Adipocyte (in vitro differentiated cells): ENCODE measurements at regions not wholly inside any gene's neighbourhood (a gene's known extent, or its start where the extent isn't known, plus 50 kb on each side); places are given as distances from the start of the nearest gene placed in this dataset.
"Not testable (repeated sequence)": the region's sequence is repeated elsewhere in the genome, so short reads cannot be mapped to it uniquely, and the experiment has no call there.

ENCODE experiments used
- DNase-seq: peaks from one replicate; pipeline ENCODE4 v3.0.0-alpha.2; 2015; ENCODE audit warnings: low read depth
- H3K27me3 ChIP-seq: replicated peaks from 2 replicates; pipeline ENCODE4 v1.7.0; 2013; ENCODE audit warnings: mild to moderate bottlenecking, low read length, moderate library complexity; ENCODE audit not compliant: control insufficient read depth, insufficient read depth
- H3K36me3 ChIP-seq: 2 replicates; pipeline ENCODE4 v1.7.0; 2013; ENCODE audit warnings: low read length, mild to moderate bottlenecking, moderate library complexity; ENCODE audit not compliant: control insufficient read depth, insufficient read depth, severe bottlenecking
- H3K4me1 ChIP-seq: 2 replicates; pipeline ENCODE4 v1.7.0; 2013; ENCODE audit warnings: mild to moderate bottlenecking, low read length, moderate library complexity; ENCODE audit not compliant: control insufficient read depth, insufficient read depth
- H3K4me3 ChIP-seq: 2 replicates; pipeline ENCODE4 v1.7.0; 2013; ENCODE audit warnings: mild to moderate bottlenecking, low read length, moderate library complexity
- H3K9ac ChIP-seq: 2 replicates; pipeline ENCODE4 v1.7.0; 2013; ENCODE audit warnings: mild to moderate bottlenecking, low read length, moderate library complexity
- H3K9me3 ChIP-seq: 2 replicates; pipeline ENCODE4 v1.7.0; 2013; ENCODE audit warnings: mild to moderate bottlenecking, low read length, moderate library complexity; ENCODE audit not compliant: control insufficient read depth

DNA sequence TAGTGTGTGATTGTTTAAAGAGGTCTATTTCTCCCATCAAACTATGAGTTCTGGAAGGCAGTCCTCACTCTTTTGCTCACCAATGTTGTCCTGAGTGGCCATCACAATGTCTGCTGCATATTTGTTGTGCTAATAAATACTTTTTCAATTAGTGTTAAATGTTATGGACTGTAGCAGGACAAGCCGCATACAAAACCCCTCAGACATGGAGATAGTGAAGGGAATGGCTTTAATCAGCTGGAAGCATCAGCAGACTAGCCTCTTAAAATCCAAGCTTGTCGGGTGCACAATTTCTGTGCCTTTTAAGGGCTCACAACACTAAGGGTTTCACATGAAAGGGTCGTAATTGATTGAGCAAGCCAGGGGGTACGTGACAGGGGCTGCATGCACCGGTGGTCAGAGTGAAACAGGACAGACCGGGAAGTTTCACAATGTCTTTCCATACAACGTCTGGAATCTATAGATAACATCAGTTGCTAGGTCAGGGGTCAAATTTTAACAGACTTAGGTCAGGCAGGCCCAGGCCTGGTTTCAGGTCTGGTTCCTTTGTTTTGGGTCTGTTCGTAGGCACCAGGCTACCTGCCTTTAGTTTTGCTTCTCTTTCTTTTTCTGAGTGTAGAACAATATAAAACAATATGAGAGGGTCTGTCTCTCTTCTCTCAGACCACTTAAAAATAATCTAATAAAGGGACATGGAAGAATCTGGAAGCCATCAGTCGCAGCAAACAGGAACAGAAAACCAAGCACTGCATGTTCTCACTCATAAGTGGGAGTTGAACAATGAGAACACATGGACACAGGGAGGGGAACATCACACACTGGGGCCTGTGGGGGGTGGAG is 327.6 kb upstream of the HTR1E start:
- Histone ChIP-seq H3K36me3 (no peaks in the 10 kb centered on the region), H3K9me3 (no peaks in the 10 kb centered on the region), H3K9ac (no peak overlapping the region), H3K27me3 (no peaks in the 10 kb centered on the region), H3K4me1 (no peaks in the 10 kb centered on the region), H3K4me3 (no peak overlapping the region)
- DNase-seq = no peak

DNA sequence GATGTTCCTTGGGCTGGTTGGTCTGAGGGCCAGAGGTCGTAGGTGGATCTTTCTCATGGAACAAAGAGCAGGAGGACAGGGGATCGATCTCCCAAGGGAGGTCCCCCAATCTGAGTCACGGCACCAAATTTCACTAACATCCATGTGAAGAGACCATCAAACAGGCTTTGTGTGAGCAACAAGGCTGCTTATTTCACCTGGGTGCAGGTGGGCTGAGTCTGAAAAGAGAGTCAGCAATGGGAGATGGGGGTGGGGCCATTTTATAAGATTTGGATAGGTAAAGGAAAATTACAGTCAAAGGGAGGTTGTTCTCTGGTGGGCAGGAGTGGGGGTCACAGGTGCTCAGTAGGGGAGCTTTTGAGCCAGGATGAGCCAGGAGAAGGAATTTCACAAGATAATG is 334.0 kb upstream of the HTR1E start:
- H3K4me1 ChIP-seq, H3K27me3 ChIP-seq, DNase-seq, H3K9ac ChIP-seq, H3K4me3 ChIP-seq, H3K36me3 ChIP-seq, H3K9me3 ChIP-seq: not testable (repeated sequence)

DNA sequence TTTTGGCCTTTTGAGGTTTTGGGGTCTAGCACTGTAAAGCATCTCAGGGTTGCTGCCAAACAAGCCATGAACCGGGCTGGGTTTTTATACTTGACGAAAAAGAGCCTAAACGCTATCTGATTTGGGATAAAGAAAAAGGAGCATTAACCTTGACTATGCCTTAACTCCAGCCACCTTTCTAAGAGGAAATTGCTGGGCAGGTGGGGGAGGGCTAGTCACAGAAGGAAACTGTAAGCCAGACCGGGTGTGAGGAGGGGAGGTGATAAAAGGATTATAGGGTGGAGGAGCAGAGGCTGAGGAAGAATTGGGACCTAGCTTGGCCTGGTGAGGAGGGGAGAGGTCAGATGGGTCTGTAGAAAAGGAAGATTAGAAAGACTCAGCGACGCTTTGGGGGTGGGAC is 335.2 kb upstream of the HTR1E start:
- H3K36me3 ChIP-seq = not testable (repeated sequence)

DNA sequence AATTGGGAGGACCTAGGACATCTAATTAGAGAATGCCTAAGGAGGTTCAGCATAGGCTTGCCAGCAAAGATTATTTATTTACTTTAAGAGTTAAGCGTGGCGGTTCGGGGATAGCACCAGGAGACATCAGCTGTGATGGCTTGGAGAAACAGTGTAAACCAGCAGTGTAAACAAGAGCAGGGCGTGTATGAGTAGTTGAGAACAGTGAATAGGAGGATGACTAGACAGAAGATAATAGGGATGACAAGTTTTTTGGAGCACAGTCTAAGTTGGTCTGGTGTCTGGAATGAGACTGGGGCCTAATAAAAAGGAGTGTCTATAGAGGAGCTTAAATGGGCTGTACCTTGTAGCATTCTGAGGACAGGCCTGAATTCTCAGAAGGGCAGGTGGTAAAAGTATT is 338.4 kb upstream of the HTR1E start:
- H3K9ac ChIP-seq, DNase-seq, H3K36me3 ChIP-seq, H3K4me1 ChIP-seq, H3K27me3 ChIP-seq, H3K4me3 ChIP-seq, H3K9me3 ChIP-seq: not testable (repeated sequence)

More for the DNA sequence above, 335.2 kb upstream of the HTR1E start:
- not testable (repeated sequence) for DNase-seq, H3K4me3 ChIP-seq, H3K9me3 ChIP-seq, H3K4me1 ChIP-seq, H3K9ac ChIP-seq, H3K27me3 ChIP-seq

DNA sequence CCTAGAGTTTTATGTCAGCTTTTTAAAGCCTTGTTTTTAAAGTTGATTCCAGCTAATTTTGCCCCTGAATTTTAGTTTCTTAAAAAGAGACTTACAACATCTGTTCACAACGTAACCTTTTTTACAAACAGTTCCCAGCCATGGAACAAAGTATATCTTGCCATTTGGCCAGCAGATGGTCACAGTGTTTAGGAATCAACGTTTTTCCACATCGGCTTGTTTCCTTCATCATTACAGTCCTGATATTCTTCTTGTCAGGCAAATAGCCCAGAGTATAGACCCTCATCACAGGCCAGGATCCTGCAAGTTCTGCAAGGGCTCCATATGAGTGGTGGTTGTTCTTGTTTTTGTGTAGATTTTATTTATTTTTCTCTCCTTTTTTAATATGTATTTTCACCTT is 341.7 kb upstream of the HTR1E start:
- no peak overlapping the region for H3K9ac ChIP-seq
- no peaks in the 10 kb centered on the region for H3K9me3 ChIP-seq
- no peak for DNase-seq
- H3K4me1 ChIP-seq = no peaks in the 10 kb centered on the region
- no peaks in the 10 kb centered on the region for H3K36me3 ChIP-seq
- no peak overlapping the region for H3K4me3 ChIP-seq
- no peaks in the 10 kb centered on the region for H3K27me3 ChIP-seq

DNA sequence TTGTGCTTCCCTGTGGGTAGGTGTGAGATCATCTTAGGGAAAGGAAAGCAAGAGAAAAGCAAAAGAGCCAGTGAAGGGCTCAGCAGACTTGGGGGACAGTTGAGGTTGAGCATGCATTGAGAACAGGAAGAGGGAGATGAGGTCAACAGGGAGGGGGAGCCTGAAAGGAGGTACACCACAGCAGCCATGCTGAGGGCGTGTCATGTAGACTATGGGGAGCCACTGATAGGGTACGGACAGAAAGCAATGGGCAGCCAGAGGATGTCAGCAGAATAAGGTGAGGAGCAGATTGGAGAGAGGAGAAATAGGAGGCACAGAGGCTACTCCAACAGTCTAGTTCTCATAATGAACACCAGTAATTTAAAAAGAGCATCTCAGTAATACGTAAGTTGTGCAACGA is 351.1 kb upstream of the HTR1E start:
- H3K4me1 ChIP-seq = no peaks in the 10 kb centered on the region
- H3K36me3 ChIP-seq = no peaks in the 10 kb centered on the region
- H3K9me3 ChIP-seq = peaks cover 13% of the 10 kb centered on the region
- H3K27me3 ChIP-seq = no peaks in the 10 kb centered on the region
- no peak overlapping the region for H3K4me3 ChIP-seq
- H3K9ac ChIP-seq = no peak overlapping the region
- no peak for DNase-seq

DNA sequence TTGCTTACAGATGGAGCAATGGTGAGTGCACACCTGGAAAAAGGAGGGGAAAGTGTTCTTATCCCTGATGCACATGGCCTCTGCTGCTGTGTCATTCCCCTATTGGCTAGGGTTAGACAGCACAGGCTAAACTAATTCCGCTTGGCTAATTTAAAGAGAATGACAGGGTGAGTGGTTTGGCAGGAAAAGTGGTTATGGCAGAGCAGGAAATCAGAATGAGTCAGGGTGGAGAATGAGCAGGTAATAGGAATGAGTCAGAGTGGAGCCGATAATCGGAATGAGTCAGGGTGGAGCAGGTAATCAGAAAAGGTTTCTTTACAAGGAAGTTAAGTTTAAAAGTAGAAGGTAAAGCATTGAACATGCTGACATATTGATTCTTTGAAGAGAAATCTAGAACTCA is 355.5 kb upstream of the HTR1E start:
- no peak for DNase-seq
- peaks cover 13% of the 10 kb centered on the region for H3K9me3 ChIP-seq

DNA sequence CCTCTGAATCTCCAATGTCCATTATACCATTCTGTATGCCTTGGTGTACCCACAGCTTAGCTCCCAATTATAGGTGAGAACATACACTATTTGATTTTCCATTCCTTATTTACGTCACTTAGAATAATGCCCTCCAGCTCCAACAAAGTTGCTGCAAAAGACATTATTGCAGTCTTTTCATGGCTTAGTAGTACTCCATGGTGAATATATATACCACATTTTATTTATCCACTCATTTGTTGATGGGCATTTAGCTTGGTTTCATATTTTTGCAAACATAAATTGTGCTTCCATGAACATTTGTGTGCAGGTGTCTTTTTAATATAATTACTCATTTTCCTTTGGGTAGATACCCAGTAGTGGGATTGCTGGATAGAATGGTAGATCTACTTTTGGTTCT is 374.1 kb upstream of the HTR1E start:
- peaks cover 7% of the 10 kb centered on the region for H3K9me3 ChIP-seq
- no peak overlapping the region for H3K9ac ChIP-seq
- H3K36me3 ChIP-seq = no peaks in the 10 kb centered on the region
- no peak overlapping the region for H3K4me3 ChIP-seq
- H3K4me1 ChIP-seq = no peaks in the 10 kb centered on the region
- H3K27me3 ChIP-seq = no peaks in the 10 kb centered on the region
- DNase-seq = no peak

More for the DNA sequence above, 355.5 kb upstream of the HTR1E start:
- Histone ChIP-seq H3K9ac (no peak overlapping the region), H3K4me1 (no peaks in the 10 kb centered on the region), H3K27me3 (no peaks in the 10 kb centered on the region), H3K4me3 (no peak overlapping the region), H3K36me3 (no peaks in the 10 kb centered on the region)

DNA sequence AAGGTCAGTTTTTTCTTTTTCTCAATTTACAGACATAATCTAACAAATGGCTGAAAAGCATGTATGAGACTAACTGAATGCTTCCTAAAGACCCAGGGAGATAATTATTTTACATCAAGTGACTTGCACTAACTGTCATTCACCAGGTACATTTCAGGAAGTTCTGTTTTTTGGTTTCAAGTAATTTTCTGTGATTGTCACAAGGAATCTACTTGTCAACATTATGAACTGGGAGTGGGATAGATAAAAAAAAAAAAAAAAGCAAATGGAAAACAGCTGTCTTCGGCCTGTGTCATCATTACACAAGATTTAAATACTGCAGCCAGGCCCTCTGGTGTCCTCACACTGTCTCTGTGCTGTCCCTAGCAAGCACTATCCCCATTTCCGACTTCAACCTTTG is 379.0 kb upstream of the HTR1E start:
- Histone ChIP-seq H3K36me3 (no peaks in the 10 kb centered on the region), H3K4me1 (no peaks in the 10 kb centered on the region)
- DNase-seq = no peak

DNA sequence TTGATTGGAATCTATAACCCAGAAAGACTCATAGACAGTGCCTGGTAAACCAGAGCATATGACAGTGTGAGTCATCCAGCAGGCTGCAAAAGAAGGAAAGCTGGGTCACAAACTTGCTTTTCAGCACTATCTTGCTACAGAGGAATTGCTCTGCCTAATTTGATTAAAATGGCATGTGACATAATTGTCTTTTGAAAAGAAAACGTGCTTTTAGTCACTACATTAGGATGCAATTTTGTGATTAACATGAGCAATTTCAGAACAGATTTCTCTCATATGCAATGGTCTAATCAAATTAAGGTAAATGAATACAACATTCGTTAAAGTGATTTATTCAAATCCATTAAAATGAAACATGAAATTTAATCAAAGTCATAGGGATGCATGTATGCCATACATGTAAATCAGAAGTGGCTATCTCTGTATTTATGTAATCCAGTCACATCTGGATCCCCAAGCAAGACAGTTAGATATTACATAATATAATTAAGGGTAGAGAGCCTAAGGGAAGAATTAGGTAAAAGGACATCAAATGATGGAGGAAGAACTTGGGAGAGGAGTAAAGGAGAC is 400.0 kb upstream of the HTR1E start:
- Histone ChIP-seq H3K27me3 (no peaks in the 10 kb centered on the region), H3K9ac (no peak overlapping the region), H3K4me3 (no peak overlapping the region), H3K36me3 (no peaks in the 10 kb centered on the region), H3K4me1 (no peaks in the 10 kb centered on the region), H3K9me3 (no peaks in the 10 kb centered on the region)
- no peak for DNase-seq

More for the DNA sequence above, 379.0 kb upstream of the HTR1E start:
- no peak overlapping the region for H3K9ac ChIP-seq
- no peaks in the 10 kb centered on the region for H3K27me3 ChIP-seq
- peaks cover 6% of the 10 kb centered on the region for H3K9me3 ChIP-seq
- H3K4me3 ChIP-seq = no peak overlapping the region

DNA sequence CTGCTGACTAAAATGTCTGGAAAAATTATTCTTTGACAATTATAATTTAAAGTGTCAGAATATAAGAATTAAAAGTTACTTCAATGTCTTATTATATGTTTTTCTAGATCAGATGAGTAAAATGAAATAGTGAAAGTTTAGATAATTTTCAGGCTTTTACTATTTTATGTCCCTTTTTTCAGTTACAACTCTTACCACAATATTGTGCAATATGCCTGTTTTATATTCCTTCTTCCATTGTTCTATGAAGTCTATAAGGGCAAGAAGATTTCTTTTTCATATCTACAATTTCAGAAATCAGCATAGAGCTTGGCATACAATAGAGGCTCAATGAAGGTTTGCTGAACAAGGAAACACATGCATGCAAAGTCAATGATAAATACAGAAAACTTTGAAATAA is 401.2 kb upstream of the HTR1E start:
- no peak overlapping the region for H3K4me3 ChIP-seq

DNA sequence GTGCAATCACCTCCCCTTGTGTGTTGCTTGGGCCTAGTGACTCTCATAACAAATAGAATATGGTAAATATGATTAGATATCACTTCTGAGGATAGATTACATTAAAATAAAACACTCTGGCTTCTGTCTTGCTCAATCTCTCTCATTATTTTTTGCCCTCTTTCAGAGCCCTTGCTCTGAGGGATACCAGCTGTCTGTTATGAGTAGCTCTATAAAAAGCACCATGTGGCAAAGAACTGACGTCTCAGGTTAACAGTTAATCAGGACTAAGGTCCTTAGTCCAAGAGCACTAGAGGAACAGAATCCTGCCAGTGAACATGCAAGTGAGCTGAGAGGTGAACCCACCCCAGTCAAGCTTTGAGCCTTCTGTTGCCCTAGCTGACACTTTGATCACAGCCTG is 402.2 kb upstream of the HTR1E start:
- H3K36me3 ChIP-seq = no peaks in the 10 kb centered on the region
- H3K9ac ChIP-seq = no peak overlapping the region
- H3K4me3 ChIP-seq = no peak overlapping the region
- H3K4me1 ChIP-seq = no peaks in the 10 kb centered on the region
- no peaks in the 10 kb centered on the region for H3K9me3 ChIP-seq
- H3K27me3 ChIP-seq = no peaks in the 10 kb centered on the region
- no peak for DNase-seq

More for the DNA sequence above, 401.2 kb upstream of the HTR1E start:
- Histone ChIP-seq H3K27me3 (no peaks in the 10 kb centered on the region), H3K4me1 (no peaks in the 10 kb centered on the region), H3K9ac (no peak overlapping the region), H3K36me3 (no peaks in the 10 kb centered on the region), H3K9me3 (no peaks in the 10 kb centered on the region)
- DNase-seq = no peak
